ENCODE measurements at regions not wholly inside any gene's neighbourhood (a gene's known extent, or its start where the extent isn't known, plus 50 kb on each side); places are given as distances from the start of the nearest gene placed in this dataset.

GRCh38 chr5:167965710-167966109, 325.7 kb upstream of the WWC1 start:
- TF ChIP-seq CTCF (IDR thresholded peaks at IDR 0.05) = no peak
- TF ChIP-seq POLR2A (IDR thresholded peaks at IDR 0.05) = no peak
